K562 (cell line): ENCODE measurements at regions not wholly inside any gene's neighbourhood (a gene's known extent, or its start where the extent isn't known, plus 50 kb on each side); places are given as distances from the start of the nearest gene placed in this dataset.

Experiments
- ETS2 ChIP-seq: IDR thresholded peaks from 2 replicates; pipeline ENCODE4 v1.6.1; 2016; ENCODE audit warnings: borderline replicate concordance, missing genetic modification characterization, mild to moderate bottlenecking, moderate library complexity, missing compliant biosample characterization; ENCODE audit not compliant: poor library complexity, severe bottlenecking
- ZBTB8A ChIP-seq: fragments of 450-650 bp; IDR thresholded peaks from 2 replicates; pipeline ENCODE4 v1.6.1; 2018; ENCODE audit warnings: mild to moderate bottlenecking, moderate library complexity; ENCODE audit not compliant: partially characterized antibody

GRCh38 chr19:20307127-20307526, 140.1 kb downstream of the ZNF486 start:
- TF ChIP-seq ETS2 (tag) (no peak), ZBTB8A (no peak)
